ENCODE measurements at regions not wholly inside any gene's neighbourhood (a gene's known extent, or its start where the extent isn't known, plus 50 kb on each side); places are given as distances from the start of the nearest gene placed in this dataset.

DNA sequence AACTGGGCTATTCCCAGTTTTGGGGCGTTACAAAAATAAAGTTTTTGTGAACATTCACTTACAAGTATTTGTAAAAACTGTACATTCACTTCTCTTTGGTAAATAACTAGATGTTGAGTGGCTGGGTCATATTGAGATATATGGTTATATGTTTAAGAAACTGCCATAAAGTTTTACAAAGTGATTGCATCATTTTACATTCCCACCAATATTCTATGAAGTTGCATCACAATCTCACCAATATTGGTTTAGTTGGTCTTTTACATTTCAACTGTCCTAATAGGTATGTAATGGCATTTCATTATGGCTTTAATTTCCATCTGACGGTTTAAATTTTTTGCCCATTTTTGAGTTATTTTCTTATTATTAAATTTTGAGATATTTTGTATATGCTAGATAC is 251.7 kb upstream of the GNAI1 start:
- Histone ChIP-seq H3K9me3 (no peaks in the 10 kb centered on the region), H3K4me2 (no peak overlapping the region), H4K20me1 (no peaks in the 10 kb centered on the region), H3K4me1 (no peaks in the 10 kb centered on the region), H3K27me3 (no peaks in the 10 kb centered on the region), H3K27ac (no peak overlapping the region), H3K36me3 (no peaks in the 10 kb centered on the region), H3K9ac (no peak overlapping the region), H3K4me3 (no peak overlapping the region)
- no peak for TF ChIP-seq Cebpa-rat (IDR thresholded peaks at IDR 0.05)

DNA sequence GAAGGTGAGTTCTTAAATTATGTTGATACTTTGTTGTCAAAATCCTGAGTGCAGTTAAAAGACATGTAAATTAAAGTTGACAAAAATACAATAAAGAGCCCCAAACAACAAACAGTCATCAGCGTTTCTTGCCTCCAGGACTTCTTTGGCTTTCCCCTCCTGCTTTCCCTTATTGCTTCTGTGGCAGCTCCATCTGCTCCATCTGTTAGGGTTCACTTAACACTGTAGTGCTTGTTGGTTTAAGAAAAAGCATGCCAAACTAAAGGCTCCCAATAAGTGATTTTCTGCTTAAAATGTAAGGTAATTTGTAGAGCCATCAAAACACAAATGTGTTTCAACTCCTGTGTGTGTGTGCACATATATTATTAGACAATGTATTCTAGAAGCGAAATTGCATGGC is 254.3 kb upstream of the GNAI1 start:
- no peak overlapping the region for H3K9ac ChIP-seq
- H3K27me3 ChIP-seq = no peaks in the 10 kb centered on the region
- no peak for TF ChIP-seq Cebpa-rat (IDR thresholded peaks at IDR 0.05)
- no peak overlapping the region for H3K4me2 ChIP-seq
- no peak overlapping the region for H3K4me3 ChIP-seq
- H3K4me1 ChIP-seq = no peaks in the 10 kb centered on the region
- H3K27ac ChIP-seq = no peak overlapping the region
- no peaks in the 10 kb centered on the region for H3K36me3 ChIP-seq
- H4K20me1 ChIP-seq = no peaks in the 10 kb centered on the region
- H3K9me3 ChIP-seq = no peaks in the 10 kb centered on the region

DNA sequence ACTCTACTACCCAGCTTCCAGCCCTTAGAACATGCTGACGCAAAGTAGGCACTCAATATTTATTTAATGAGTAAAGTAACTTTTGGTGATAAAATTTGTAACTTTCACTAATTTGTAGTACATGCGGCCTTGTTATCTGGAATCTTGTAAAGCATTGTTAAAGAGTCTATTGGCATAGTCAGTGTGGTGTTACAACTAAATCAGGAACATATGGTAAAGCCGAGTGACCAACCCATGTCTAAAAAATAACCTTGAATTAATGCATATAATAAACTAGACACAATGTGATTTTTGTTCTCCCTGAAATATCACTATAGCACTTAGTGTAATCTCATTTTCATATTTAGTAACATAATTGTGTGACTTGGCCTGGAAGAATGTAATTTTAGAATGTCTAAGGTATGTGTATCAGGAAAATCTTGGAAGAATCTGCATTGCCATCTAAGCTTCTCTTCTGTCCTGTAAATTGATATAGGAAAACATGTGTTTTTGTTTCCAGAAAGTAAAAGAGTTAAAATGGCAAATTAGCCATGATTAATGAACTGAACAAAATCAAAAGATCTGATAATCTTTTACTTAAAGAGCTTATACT is 256.7 kb upstream of the GNAI1 start:
- Histone ChIP-seq H3K9me3 (no peaks in the 10 kb centered on the region), H3K27ac (no peak overlapping the region), H3K27me3 (no peaks in the 10 kb centered on the region), H3K4me2 (no peak overlapping the region), H3K9ac (no peak overlapping the region), H3K4me1 (no peaks in the 10 kb centered on the region), H4K20me1 (no peaks in the 10 kb centered on the region), H3K4me3 (no peak overlapping the region), H3K36me3 (no peaks in the 10 kb centered on the region)
- TF ChIP-seq Cebpa-rat (IDR thresholded peaks at IDR 0.05) = no peak

DNA sequence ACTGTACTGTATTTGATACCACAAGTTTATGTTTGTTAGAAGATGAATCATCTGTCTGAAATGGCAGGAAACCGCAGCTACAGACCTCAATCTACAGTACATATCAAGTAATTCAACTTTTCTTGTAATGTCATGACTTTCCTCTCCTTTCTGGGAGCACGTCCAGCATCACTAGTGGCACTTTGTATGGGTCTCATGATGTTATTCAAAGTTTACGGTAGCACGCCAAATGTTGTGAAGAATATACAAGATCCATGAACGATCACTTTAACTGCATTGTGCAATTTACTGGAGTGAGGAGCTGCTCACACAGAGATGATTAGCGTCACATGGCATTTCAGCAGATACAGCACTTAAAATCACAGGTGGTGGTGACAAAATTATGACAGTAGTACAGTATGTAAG is 257.8 kb upstream of the GNAI1 start:
- Histone ChIP-seq H3K27ac (no peak overlapping the region), H3K27me3 (no peaks in the 10 kb centered on the region), H3K4me1 (no peaks in the 10 kb centered on the region), H3K36me3 (no peaks in the 10 kb centered on the region), H3K4me2 (no peak overlapping the region), H3K4me3 (no peak overlapping the region), H3K9ac (no peak overlapping the region), H4K20me1 (no peaks in the 10 kb centered on the region), H3K9me3 (no peaks in the 10 kb centered on the region)
- TF ChIP-seq Cebpa-rat (IDR thresholded peaks at IDR 0.05) = no peak

DNA sequence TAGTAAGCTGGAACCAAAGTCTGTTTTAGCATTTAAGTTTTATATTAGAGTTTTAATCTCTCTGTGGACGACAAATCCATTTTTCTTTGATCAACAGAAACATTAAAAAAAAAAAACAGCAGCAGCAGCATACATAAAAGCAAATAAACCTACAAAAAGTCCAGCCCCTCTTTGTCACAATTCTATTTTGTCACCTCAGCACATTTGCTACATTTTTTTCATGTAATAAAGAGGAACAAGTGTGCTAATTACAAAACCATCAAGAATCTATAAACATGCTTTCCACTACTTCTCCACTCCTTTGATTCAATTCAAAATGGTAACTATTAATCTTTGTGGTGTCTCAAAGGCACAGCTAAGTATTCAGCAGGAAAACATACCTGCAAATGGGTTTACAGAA is 259.8 kb upstream of the GNAI1 start:
- Histone ChIP-seq H3K9ac (no peak overlapping the region), H3K27ac (no peak overlapping the region), H3K4me1 (no peaks in the 10 kb centered on the region), H3K27me3 (no peaks in the 10 kb centered on the region), H4K20me1 (no peaks in the 10 kb centered on the region), H3K9me3 (no peaks in the 10 kb centered on the region), H3K36me3 (no peaks in the 10 kb centered on the region), H3K4me3 (no peak overlapping the region), H3K4me2 (no peak overlapping the region)
- TF ChIP-seq Cebpa-rat (IDR thresholded peaks at IDR 0.05) = no peak

DNA sequence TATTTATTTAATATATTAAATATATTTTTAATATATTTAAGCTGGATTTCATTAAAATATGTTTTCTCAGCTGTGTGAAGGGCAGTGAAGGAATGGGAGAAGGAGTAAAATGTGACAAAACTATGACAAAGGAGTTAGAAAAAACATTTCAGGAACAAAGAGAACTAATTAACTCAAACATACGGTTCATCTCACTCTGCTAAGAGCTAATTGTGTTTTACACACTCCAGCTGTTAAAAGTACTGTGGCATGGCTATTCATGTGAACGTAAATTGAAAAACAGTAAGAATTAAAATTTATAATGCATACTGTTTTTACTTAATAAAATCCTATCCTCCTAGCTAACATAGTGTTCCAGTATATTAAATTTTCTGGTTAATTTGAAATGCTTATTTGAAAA is 262.5 kb upstream of the GNAI1 start:
- TF ChIP-seq Cebpa-rat (IDR thresholded peaks at IDR 0.05) = no peak
- Histone ChIP-seq H3K27me3 (no peaks in the 10 kb centered on the region), H3K9ac (no peak overlapping the region), H3K36me3 (no peaks in the 10 kb centered on the region), H3K4me3 (no peak overlapping the region), H3K4me2 (no peak overlapping the region), H3K9me3 (no peaks in the 10 kb centered on the region), H3K27ac (no peak overlapping the region), H3K4me1 (no peaks in the 10 kb centered on the region), H4K20me1 (no peaks in the 10 kb centered on the region)

DNA sequence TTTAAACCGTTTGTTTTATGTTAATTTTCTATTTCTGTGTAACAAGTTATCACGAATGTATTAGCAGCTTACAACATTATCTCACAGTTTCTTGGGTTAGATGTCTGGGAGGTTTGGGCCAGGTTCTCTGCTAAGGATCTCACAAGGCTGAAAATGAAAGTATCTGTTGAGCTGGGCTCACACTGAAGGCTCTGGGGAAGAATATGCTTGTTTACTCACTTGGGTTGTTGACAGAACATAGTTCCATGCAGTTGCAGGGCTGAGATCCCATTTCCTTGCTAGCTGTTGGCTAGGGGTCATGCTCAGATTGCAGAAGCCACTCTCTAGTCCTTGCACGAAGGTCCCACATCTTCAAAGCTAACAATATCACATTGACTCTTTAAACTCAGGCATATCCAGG is 266.6 kb upstream of the GNAI1 start:
- Histone ChIP-seq H3K27ac (no peak overlapping the region), H3K36me3 (no peaks in the 10 kb centered on the region), H3K4me2 (no peak overlapping the region), H3K9me3 (0 out of 2 replicates have a peak, but pooled peaks cover 8% of the 10 kb centered on the region), H3K4me3 (no peak overlapping the region), H3K9ac (no peak overlapping the region), H4K20me1 (no peaks in the 10 kb centered on the region), H3K4me1 (no peaks in the 10 kb centered on the region), H3K27me3 (no peaks in the 10 kb centered on the region)
- no peak for TF ChIP-seq Cebpa-rat (IDR thresholded peaks at IDR 0.05)

DNA sequence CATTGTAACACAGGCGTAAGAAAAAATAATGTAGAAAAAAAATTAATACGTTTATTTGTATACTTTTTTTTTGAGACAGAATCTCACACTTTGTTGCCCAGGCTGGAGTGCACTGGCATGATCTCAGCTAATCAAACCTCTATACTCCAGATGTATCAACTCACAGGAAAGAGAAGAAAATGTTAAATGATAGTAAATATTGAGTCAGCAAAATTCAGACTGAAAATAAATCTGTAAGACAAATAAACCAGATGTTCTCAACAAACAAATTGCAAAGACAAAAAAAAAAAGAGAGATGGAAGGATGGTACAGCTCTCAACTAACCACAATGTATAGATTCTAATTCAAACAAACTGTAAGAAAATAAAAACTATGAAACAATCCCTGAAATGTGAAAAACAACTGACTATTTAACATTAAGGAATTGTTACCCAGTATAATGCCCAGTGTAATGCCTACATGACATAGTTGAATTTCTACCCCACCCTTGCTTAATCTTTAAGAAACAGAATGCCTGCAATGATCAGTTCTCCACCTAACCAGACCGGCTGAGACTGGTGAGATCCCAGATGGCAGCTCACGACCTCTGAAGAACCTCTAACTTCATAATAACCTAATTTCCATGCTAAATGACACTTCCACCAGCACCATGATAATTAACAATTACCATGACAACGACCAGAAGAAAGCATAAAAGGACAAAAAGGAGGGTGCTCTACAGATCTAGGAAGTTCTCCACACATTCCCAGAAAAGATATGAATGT is 272.0 kb upstream of the GNAI1 start:
- H3K4me2 ChIP-seq = no peak overlapping the region
- H3K9me3 ChIP-seq = 0 out of 2 replicates have a peak, but pooled peaks cover 8% of the 10 kb centered on the region
- no peak overlapping the region for H3K9ac ChIP-seq
- H3K36me3 ChIP-seq = no peaks in the 10 kb centered on the region
- H3K27me3 ChIP-seq = no peaks in the 10 kb centered on the region
- H3K27ac ChIP-seq = no peak overlapping the region
- TF ChIP-seq Cebpa-rat (IDR thresholded peaks at IDR 0.05) = no peak
- H3K4me1 ChIP-seq = no peaks in the 10 kb centered on the region
- H4K20me1 ChIP-seq = no peaks in the 10 kb centered on the region
- H3K4me3 ChIP-seq = no peak overlapping the region

DNA sequence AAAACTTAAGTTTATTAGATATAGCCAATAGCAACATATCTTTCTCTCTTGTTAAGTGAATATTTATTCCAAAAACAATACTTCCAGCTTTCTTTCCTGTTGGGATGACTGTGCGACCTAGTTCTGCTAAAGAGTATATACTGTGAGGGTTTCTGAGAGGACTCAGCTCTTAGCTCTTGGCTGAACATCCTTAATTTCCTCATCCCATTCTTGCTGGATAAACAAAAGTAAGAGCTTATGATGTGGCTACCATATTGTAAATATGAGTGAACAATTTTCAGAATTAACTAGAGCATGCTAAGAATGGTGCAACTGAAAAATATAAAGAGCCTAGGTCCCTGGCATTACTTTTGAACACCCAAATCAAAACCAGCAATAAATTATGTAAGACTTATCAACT is 279.5 kb upstream of the GNAI1 start:
- Histone ChIP-seq H3K36me3 (no peaks in the 10 kb centered on the region), H4K20me1 (no peaks in the 10 kb centered on the region), H3K4me1 (no peaks in the 10 kb centered on the region), H3K9ac (no peak overlapping the region), H3K27ac (no peak overlapping the region), H3K27me3 (no peaks in the 10 kb centered on the region), H3K9me3 (no peaks in the 10 kb centered on the region), H3K4me3 (no peak overlapping the region), H3K4me2 (no peak overlapping the region)
- TF ChIP-seq Cebpa-rat (IDR thresholded peaks at IDR 0.05) = no peak

DNA sequence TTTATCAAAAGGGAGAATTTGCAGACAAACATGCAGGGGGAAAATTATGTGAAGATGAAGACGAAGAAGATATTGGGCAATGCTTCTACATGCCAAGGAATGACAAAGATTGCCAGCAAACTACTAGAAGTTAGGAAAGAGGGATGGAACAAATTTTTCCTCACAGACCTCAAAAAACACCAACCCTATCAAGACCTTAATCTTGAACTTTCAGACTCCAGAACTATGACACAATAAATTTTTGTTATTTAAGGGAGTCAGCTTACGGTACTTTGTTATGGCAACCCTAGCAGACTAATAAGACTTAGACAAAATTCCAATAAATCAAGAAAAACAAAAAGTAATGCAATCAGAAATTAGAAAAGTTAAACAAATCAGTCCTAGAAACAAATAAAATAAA is 280.0 kb upstream of the GNAI1 start:
- H4K20me1 ChIP-seq = no peaks in the 10 kb centered on the region
- no peak for TF ChIP-seq Cebpa-rat (IDR thresholded peaks at IDR 0.05)
- no peak overlapping the region for H3K4me3 ChIP-seq
- H3K4me2 ChIP-seq = no peak overlapping the region
- H3K4me1 ChIP-seq = no peaks in the 10 kb centered on the region
- H3K9me3 ChIP-seq = no peaks in the 10 kb centered on the region
- H3K27me3 ChIP-seq = no peaks in the 10 kb centered on the region
- H3K36me3 ChIP-seq = no peaks in the 10 kb centered on the region
- H3K9ac ChIP-seq = no peak overlapping the region
- H3K27ac ChIP-seq = no peak overlapping the region

Data from BLaER1 (cell line).